ENCODE measurements at regions not wholly inside any gene's neighbourhood (a gene's known extent, or its start where the extent isn't known, plus 50 kb on each side); places are given as distances from the start of the nearest gene placed in this dataset.

- Histone ChIP-seq H3K4me3 (ENCODE audit: low read length) (no peak overlapping the region), H3K9me2 (replicated peaks; ENCODE audit: low read length) (no peaks in the 10 kb centered on the region), H3K27ac (ENCODE audit: low read length) (no peak overlapping the region), H3K9me3 (ENCODE audit: low read length) (no peaks in the 10 kb centered on the region), H3K4me2 (ENCODE audit: low read length) (no peak overlapping the region), H3K79me2 (ENCODE audit: low read length) (no peaks in the 10 kb centered on the region), H3K36me3 (ENCODE audit: low read depth, low read length) (no peaks in the 10 kb centered on the region), H3K27me3 (ENCODE audit: low read length) (no peaks in the 10 kb centered on the region), H3K4me1 (ENCODE audit: insufficient read depth, low read length) (no peaks in the 10 kb centered on the region), H2AFZ (ENCODE audit: low read length) (no peak overlapping the region), H4K20me1 (ENCODE audit: low read length) (no peaks in the 10 kb centered on the region), H3K9ac (ENCODE audit: low read length) (no peak overlapping the region), H3F3A (ENCODE audit: low read length, unreplicated experiment) (no peaks in the 10 kb centered on the region)
- no peak for ATAC-seq
- ChIA-PET POLR2A (ENCODE audit: unreplicated experiment) (interaction anchor here (0.7 kb wide), 1 partner anchor 594 kb away, joined by 4 read pairs; no protein-coding TSS in a partner anchor), CTCF (no interaction called here)
- DNase-seq: no peak
- BruUV-seq (replicated peaks): no TSS peak
- intact Hi-C loops (cut with micrococcal nuclease): no loop called here
- no peak for TF ChIP-seq CTCF (conservative IDR thresholded peaks at IDR 0.05; ENCODE audit: low read depth, low read length)
- TF ChIP-seq EZH2phosphoT487 (IDR thresholded peaks at IDR 0.05; ENCODE audit: borderline replicate concordance, low read length): no peak
- TF ChIP-seq EZH2 (IDR thresholded peaks at IDR 0.05; ENCODE audit: low read length, unreplicated experiment): no peak
Observed at GRCh38 chr4:32112891-32113290, 1392.7 kb downstream of the PCDH7 start.

GRCh38 chr4:32117693-32118092 is 1397.5 kb downstream of the PCDH7 start:
- ATAC-seq: no peak

More at GRCh38 chr4:32117693-32118092, 1397.5 kb downstream of the PCDH7 start:
- no peaks in the 10 kb centered on the region for H3K4me1 ChIP-seq (ENCODE audit: insufficient read depth, low read length)
- DNase-seq: peak; percentile 6
- ChIA-PET CTCF (no interaction called here), POLR2A (ENCODE audit: unreplicated experiment) (interaction anchor here (0.5 kb wide), 1 partner anchor 88 kb away, joined by 5 read pairs; no protein-coding TSS in a partner anchor)
- TF ChIP-seq EZH2phosphoT487 (IDR thresholded peaks at IDR 0.05; ENCODE audit: borderline replicate concordance, low read length): no peak
- TF ChIP-seq EZH2 (IDR thresholded peaks at IDR 0.05; ENCODE audit: low read length, unreplicated experiment): no peak
- 0 out of 2 replicates have a peak, but pooled peaks have one; percentile 22 for TF ChIP-seq CTCF (conservative IDR thresholded peaks at IDR 0.05; ENCODE audit: low read depth, low read length)
- H3K9ac ChIP-seq (ENCODE audit: low read length): no peak overlapping the region
- no TSS peak for BruUV-seq (replicated peaks)
- H3K4me3 ChIP-seq (ENCODE audit: low read length): no peak overlapping the region
- H3K4me2 ChIP-seq (ENCODE audit: low read length): no peak overlapping the region
- H3K27ac ChIP-seq (ENCODE audit: low read length): no peak overlapping the region
- intact Hi-C loops (cut with micrococcal nuclease): no loop called here
- no peaks in the 10 kb centered on the region for H3K9me3 ChIP-seq (ENCODE audit: low read length)
- no peaks in the 10 kb centered on the region for H4K20me1 ChIP-seq (ENCODE audit: low read length)
- H3K36me3 ChIP-seq (ENCODE audit: low read depth, low read length): no peaks in the 10 kb centered on the region
- H2AFZ ChIP-seq (ENCODE audit: low read length): no peak overlapping the region
- H3K9me2 ChIP-seq (replicated peaks; ENCODE audit: low read length): no peaks in the 10 kb centered on the region
- H3F3A ChIP-seq (ENCODE audit: low read length, unreplicated experiment): no peaks in the 10 kb centered on the region
- no peaks in the 10 kb centered on the region for H3K79me2 ChIP-seq (ENCODE audit: low read length)
- no peaks in the 10 kb centered on the region for H3K27me3 ChIP-seq (ENCODE audit: low read length)
